Neural crest cell (in vitro differentiated cells): ENCODE measurements at regions not wholly inside any gene's neighbourhood (a gene's known extent, or its start where the extent isn't known, plus 50 kb on each side); places are given as distances from the start of the nearest gene placed in this dataset.

ENCODE experiments used
- DNase-seq: peaks from one replicate; pipeline ENCODE4 v3.0.0; 2021; ENCODE audit warnings: low read depth, mixed read lengths, low spot score
- H3K27ac Mint-ChIP-seq: one replicate; pipeline ENCODE4 v1.8.0; 2021; ENCODE audit warnings: mild to moderate bottlenecking, mixed read lengths; ENCODE audit not compliant: unreplicated experiment
- H3K27me3 Mint-ChIP-seq: 2 replicates; pipeline ENCODE4 v1.8.0; 2021; ENCODE audit warnings: low read depth, mild to moderate bottlenecking, mixed read lengths
- H3K36me3 Mint-ChIP-seq: 2 replicates; pipeline ENCODE4 v1.8.0; 2021; ENCODE audit warnings: low read depth, mild to moderate bottlenecking, mixed read lengths
- H3K4me1 Mint-ChIP-seq: 2 replicates; pipeline ENCODE4 v1.8.0; 2021; ENCODE audit warnings: mixed read lengths
- H3K4me3 Mint-ChIP-seq: one replicate; pipeline ENCODE4 v1.8.0; 2021; ENCODE audit warnings: mild to moderate bottlenecking, mixed read lengths
- H3K9me3 Mint-ChIP-seq: 2 replicates; pipeline ENCODE4 v1.8.0; 2021; ENCODE audit warnings: mixed read lengths
- CTCF ChIP-seq: fragments of 200-600 bp; sonication (generic); conservative IDR thresholded peaks from 2 replicates; pipeline ENCODE4 v1.5.0; 2021; ENCODE audit warnings: antibody characterized with exemption, mild to moderate bottlenecking

DNA sequence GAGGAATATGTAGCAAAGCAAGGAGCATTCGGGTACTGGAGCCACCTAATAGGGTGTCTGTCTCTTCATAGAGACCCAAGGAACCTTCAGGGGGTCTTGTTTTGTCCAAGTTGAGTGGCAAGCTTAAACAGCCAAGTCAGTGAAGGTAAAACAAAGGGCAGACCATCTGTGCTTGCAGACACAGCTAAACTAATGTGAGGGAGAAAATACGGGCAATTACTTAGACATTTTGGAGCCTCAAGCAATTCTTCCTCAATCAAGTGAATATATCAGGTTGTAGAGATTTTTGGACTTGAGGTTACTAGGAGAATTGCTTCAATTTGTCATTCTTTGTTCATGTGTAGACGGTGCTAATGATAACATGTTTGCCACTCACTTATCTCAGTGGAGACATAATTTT lies 148.2 kb upstream of the ARHGAP20 start:
- Mint-ChIP-seq H3K27ac (no peak overlapping the region), H3K4me3 (no peak overlapping the region)

GRCh38 chr11:110859998-110860397 lies 147.8 kb upstream of the ARHGAP20 start:
- H3K4me1 Mint-ChIP-seq, result no peaks in the 10 kb centered on the region
- H3K9me3 Mint-ChIP-seq, result no peaks in the 10 kb centered on the region
- no peak overlapping the region for H3K27ac Mint-ChIP-seq
- DNase-seq, result no peak
- no peak overlapping the region for H3K4me3 Mint-ChIP-seq
- no peaks in the 10 kb centered on the region for H3K36me3 Mint-ChIP-seq
- H3K27me3 Mint-ChIP-seq, result no peaks in the 10 kb centered on the region
- TF ChIP-seq CTCF, result no peak

More for the DNA sequence above, 148.2 kb upstream of the ARHGAP20 start:
- no peak for TF ChIP-seq CTCF
- no peak for DNase-seq
- Mint-ChIP-seq H3K36me3 (no peaks in the 10 kb centered on the region), H3K9me3 (no peaks in the 10 kb centered on the region), H3K27me3 (no peaks in the 10 kb centered on the region), H3K4me1 (no peaks in the 10 kb centered on the region)

DNA sequence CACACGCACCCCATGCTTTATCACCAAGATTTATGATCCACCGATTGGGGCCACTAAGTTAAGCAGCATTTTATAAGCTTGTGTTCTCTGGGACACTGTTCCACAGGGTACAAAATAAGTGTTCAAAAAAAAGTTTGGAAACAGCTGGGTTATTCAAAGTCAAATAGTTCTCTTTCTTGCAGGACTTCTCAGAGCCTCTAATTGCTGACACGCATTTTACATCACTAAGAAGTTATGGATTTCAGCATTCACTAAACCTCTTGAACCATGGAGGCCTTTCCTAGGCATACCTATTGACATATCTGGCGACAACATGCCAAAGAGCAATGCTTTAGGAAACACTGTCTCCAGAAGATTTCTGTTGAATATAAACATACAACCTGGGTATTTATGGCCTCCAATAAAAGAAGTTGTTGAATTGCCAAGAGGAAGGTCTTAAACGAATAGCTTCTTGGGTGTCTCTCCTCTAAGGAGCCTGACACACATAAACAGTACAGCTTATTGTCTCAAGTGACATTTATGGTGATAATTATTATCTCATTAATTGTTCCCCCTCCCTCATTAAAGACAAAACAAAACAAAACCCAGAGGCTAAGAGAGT lies 147.1 kb upstream of the ARHGAP20 start:
- Mint-ChIP-seq H3K9me3 (no peaks in the 10 kb centered on the region), H3K36me3 (no peaks in the 10 kb centered on the region), H3K4me1 (no peaks in the 10 kb centered on the region), H3K27me3 (no peaks in the 10 kb centered on the region), H3K27ac (no peak overlapping the region), H3K4me3 (no peak overlapping the region)
- DNase-seq, result no peak
- no peak for TF ChIP-seq CTCF

DNA sequence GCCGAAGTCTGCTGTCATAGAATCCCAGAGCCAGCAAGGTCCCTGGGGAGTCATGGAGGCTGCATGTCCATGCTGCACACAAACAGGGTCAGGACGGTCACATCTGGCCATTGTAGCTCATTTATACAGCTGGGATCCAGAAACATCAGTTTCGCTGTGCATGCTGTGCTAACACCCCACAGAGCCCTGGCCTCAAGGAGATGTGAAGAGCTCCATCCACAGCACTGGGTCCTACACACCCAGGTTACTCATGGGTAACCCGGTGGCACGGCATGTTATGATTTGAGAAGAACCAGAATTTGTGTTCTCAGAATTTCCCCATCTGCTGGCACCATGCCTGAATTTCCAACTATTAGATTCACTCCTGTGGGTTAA lies 146.3 kb upstream of the ARHGAP20 start:
- TF ChIP-seq CTCF, result no peak
- no peaks in the 10 kb centered on the region for H3K36me3 Mint-ChIP-seq
- no peaks in the 10 kb centered on the region for H3K27me3 Mint-ChIP-seq
- no peaks in the 10 kb centered on the region for H3K4me1 Mint-ChIP-seq
- no peak for DNase-seq
- no peak overlapping the region for H3K27ac Mint-ChIP-seq
- H3K4me3 Mint-ChIP-seq, result no peak overlapping the region
- H3K9me3 Mint-ChIP-seq, result no peaks in the 10 kb centered on the region

- Mint-ChIP-seq H3K27me3 (no peaks in the 10 kb centered on the region), H3K4me3 (no peak overlapping the region), H3K27ac (no peak overlapping the region), H3K36me3 (no peaks in the 10 kb centered on the region), H3K9me3 (no peaks in the 10 kb centered on the region), H3K4me1 (no peaks in the 10 kb centered on the region)
- no peak for TF ChIP-seq CTCF
- no peak for DNase-seq
These were observed 145.8 kb upstream of the ARHGAP20 start for GRCh38 chr11:110857892-110858546.
